Loucy (cell line): ENCODE measurements at regions not wholly inside any gene's neighbourhood (a gene's known extent, or its start where the extent isn't known, plus 50 kb on each side); places are given as distances from the start of the nearest gene placed in this dataset.

Source experiments
- H2AFZ ChIP-seq: fragments of 200-600 bp; sonication (generic); 2 replicates; pipeline ENCODE4 v1.6.0; 2016; ENCODE audit warnings: antibody characterized with exemption, mild to moderate bottlenecking, low read length, moderate library complexity
- H3F3A ChIP-seq: fragments of 200-600 bp; 2 replicates; pipeline ENCODE4 v1.6.0; 2016; ENCODE audit warnings: antibody characterized with exemption, low read depth, mild to moderate bottlenecking
- H3K27me3 ChIP-seq: fragments of 200-600 bp; sonication (generic); 2 replicates; pipeline ENCODE4 v1.6.1; 2014; ENCODE audit warnings: low read length, mild to moderate bottlenecking; ENCODE audit not compliant: insufficient read depth, poor library complexity, severe bottlenecking
- H3K36me3 ChIP-seq: fragments of 200-600 bp; sonication (generic); 2 replicates; pipeline ENCODE4 v1.6.1; 2016; ENCODE audit warnings: low read length; ENCODE audit not compliant: insufficient read depth
- H3K4me1 ChIP-seq: fragments of 200-600 bp; sonication (generic); 2 replicates; pipeline ENCODE4 v1.5.1; 2014; ENCODE audit warnings: low read length, mild to moderate bottlenecking; ENCODE audit not compliant: insufficient read depth, poor library complexity, severe bottlenecking
- H3K4me2 ChIP-seq: fragments of 200-600 bp; sonication (generic); 2 replicates; pipeline ENCODE4 v1.6.0; 2014; ENCODE audit warnings: antibody characterized with exemption, low read length, low read depth, mild to moderate bottlenecking; ENCODE audit not compliant: poor library complexity, severe bottlenecking
- H3K4me3 ChIP-seq: fragments of 200-600 bp; sonication (generic); 2 replicates; pipeline ENCODE4 v1.5.1; 2014; ENCODE audit warnings: low read length, mild to moderate bottlenecking, mixed read lengths; ENCODE audit not compliant: poor library complexity, severe bottlenecking
- H3K79me2 ChIP-seq: fragments of 200-600 bp; sonication (generic); 2 replicates; pipeline ENCODE4 v1.6.1; 2014; ENCODE audit warnings: low read length; ENCODE audit not compliant: insufficient read depth
- H3K9ac ChIP-seq: fragments of 200-600 bp; sonication (generic); 2 replicates; pipeline ENCODE4 v1.6.0; 2014; ENCODE audit warnings: mild to moderate bottlenecking, low read depth, low read length, moderate library complexity; ENCODE audit not compliant: poor library complexity, severe bottlenecking
- H3K9me2 ChIP-seq: fragments of 200-600 bp; sonication (generic); replicated peaks from 2 replicates; pipeline ENCODE4 v1.6.1; 2016; ENCODE audit warnings: low read depth, low read length, mixed read lengths
- H3K9me3 ChIP-seq: fragments of 200-600 bp; sonication (generic); 2 replicates; pipeline ENCODE4 v1.6.1; 2014; ENCODE audit warnings: mild to moderate bottlenecking, antibody characterized with exemption, low read length, low read depth; ENCODE audit not compliant: insufficient read depth
- H4K20me1 ChIP-seq: fragments of 200-600 bp; sonication (generic); 2 replicates; pipeline ENCODE4 v1.6.0; 2014; ENCODE audit warnings: antibody characterized with exemption, low read length, mild to moderate bottlenecking; ENCODE audit not compliant: insufficient read depth, poor library complexity, severe bottlenecking
- CTCF ChIP-seq: fragments of 200-600 bp; sonication (generic); conservative IDR thresholded peaks from 2 replicates; pipeline ENCODE4 v1.5.1; 2014; ENCODE audit warnings: mild to moderate bottlenecking, antibody characterized with exemption, low read length
- EZH2phosphoT487 ChIP-seq: fragments of 200-600 bp; IDR thresholded peaks from 2 replicates; pipeline ENCODE4 v1.6.1; 2018; ENCODE audit warnings: antibody characterized with exemption, mild to moderate bottlenecking, moderate library complexity, borderline replicate concordance

GRCh38 chr2:37468170-37468569 lies 123.7 kb downstream of the QPCT start:
- Histone ChIP-seq H3K27me3 (no peaks in the 10 kb centered on the region), H3K4me1 (peaks cover 4% of the 10 kb centered on the region), H3K9me3 (no peaks in the 10 kb centered on the region), H2AFZ (no peak overlapping the region), H4K20me1 (no peaks in the 10 kb centered on the region), H3K4me2 (no peak overlapping the region), H3K4me3 (no peak overlapping the region), H3K36me3 (no peaks in the 10 kb centered on the region), H3K79me2 (no peaks in the 10 kb centered on the region), H3K9me2 (no peaks in the 10 kb centered on the region), H3K9ac (no peak overlapping the region), H3F3A (no peaks in the 10 kb centered on the region)
- no peak for TF ChIP-seq EZH2phosphoT487
- TF ChIP-seq CTCF = no peak

- H2AFZ ChIP-seq = no peak overlapping the region
Measured at GRCh38 chr2:37469126-37469525, 124.7 kb downstream of the QPCT start.

GRCh38 chr2:37471104-37471503 lies 126.7 kb downstream of the QPCT start:
- no peaks in the 10 kb centered on the region for H3F3A ChIP-seq
- no peak overlapping the region for H3K9ac ChIP-seq
- H3K4me1 ChIP-seq = peaks cover 6% of the 10 kb centered on the region
- no peaks in the 10 kb centered on the region for H3K27me3 ChIP-seq
- H3K9me3 ChIP-seq = no peaks in the 10 kb centered on the region
- H3K4me3 ChIP-seq = no peak overlapping the region
- H3K4me2 ChIP-seq = no peak overlapping the region
- no peak for TF ChIP-seq CTCF
- no peak for TF ChIP-seq EZH2phosphoT487
- no peak overlapping the region for H2AFZ ChIP-seq
- no peaks in the 10 kb centered on the region for H3K79me2 ChIP-seq
- no peaks in the 10 kb centered on the region for H3K9me2 ChIP-seq
- H3K36me3 ChIP-seq = no peaks in the 10 kb centered on the region
- no peaks in the 10 kb centered on the region for H4K20me1 ChIP-seq

More at GRCh38 chr2:37469126-37469525, 124.7 kb downstream of the QPCT start:
- H4K20me1 ChIP-seq = no peaks in the 10 kb centered on the region
- no peaks in the 10 kb centered on the region for H3K9me3 ChIP-seq
- no peak overlapping the region for H3K4me2 ChIP-seq
- H3F3A ChIP-seq = no peaks in the 10 kb centered on the region
- no peaks in the 10 kb centered on the region for H3K9me2 ChIP-seq
- H3K4me1 ChIP-seq = peaks cover 4% of the 10 kb centered on the region
- no peaks in the 10 kb centered on the region for H3K27me3 ChIP-seq
- H3K4me3 ChIP-seq = no peak overlapping the region
- H3K79me2 ChIP-seq = no peaks in the 10 kb centered on the region
- H3K36me3 ChIP-seq = no peaks in the 10 kb centered on the region
- no peak overlapping the region for H3K9ac ChIP-seq
- no peak for TF ChIP-seq EZH2phosphoT487
- TF ChIP-seq CTCF = no peak
